HG03354 (cell line): ENCODE measurements at regions not wholly inside any gene's neighbourhood (a gene's known extent, or its start where the extent isn't known, plus 50 kb on each side); places are given as distances from the start of the nearest gene placed in this dataset.
"Not testable (repeated sequence)": the region's sequence is repeated elsewhere in the genome, so short reads cannot be mapped to it uniquely, and the experiment has no call there.

ENCODE experiments used
- ATAC-seq: cut with Tn5 transposase; IDR thresholded peaks from one replicate; pipeline ENCODE4 v1.9.1; 2021; ENCODE audit warnings: mild to moderate bottlenecking; ENCODE audit not compliant: unreplicated experiment, poor library complexity, severe bottlenecking

GRCh38 chr16:87017371-87018012, 299.7 kb downstream of the C16orf95 start:
- ATAC-seq, result no peak

GRCh38 chr16:87025676-87026075, 291.5 kb downstream of the C16orf95 start:
- no peak for ATAC-seq

GRCh38 chr16:87027056-87027616, 290.1 kb downstream of the C16orf95 start:
- ATAC-seq, result no peak

- no peak for ATAC-seq
Observed at GRCh38 chr16:87028481-87029320, 288.5 kb downstream of the C16orf95 start.

GRCh38 chr16:87032554-87032953, 284.6 kb downstream of the C16orf95 start:
- ATAC-seq, result no peak

GRCh38 chr16:87033021-87033471, 284.1 kb downstream of the C16orf95 start:
- no peak for ATAC-seq

GRCh38 chr16:87033541-87034300, 283.5 kb downstream of the C16orf95 start:
- no peak for ATAC-seq

GRCh38 chr16:87034317-87034716, 282.9 kb downstream of the C16orf95 start:
- ATAC-seq, result no peak

GRCh38 chr16:87035053-87035452, 282.1 kb downstream of the C16orf95 start:
- ATAC-seq, result no peak

- no peak for ATAC-seq
Observed at GRCh38 chr16:87037012-87037411, 280.2 kb downstream of the C16orf95 start.

GRCh38 chr16:87038528-87038927, 278.7 kb downstream of the C16orf95 start:
- ATAC-seq, result not testable (repeated sequence)

- no peak for ATAC-seq
Observed at GRCh38 chr16:87040169-87041117, 276.7 kb downstream of the C16orf95 start.

- ATAC-seq, result no peak
Observed at GRCh38 chr16:87041286-87041685, 275.9 kb downstream of the C16orf95 start.

GRCh38 chr16:87042551-87043230, 274.5 kb downstream of the C16orf95 start:
- no peak for ATAC-seq

- no peak for ATAC-seq
Observed at GRCh38 chr16:87043231-87044031, 273.8 kb downstream of the C16orf95 start.

GRCh38 chr16:87044032-87044382, 273.2 kb downstream of the C16orf95 start:
- ATAC-seq, result no peak

- ATAC-seq, result no peak
Observed at GRCh38 chr16:87044829-87045228, 272.4 kb downstream of the C16orf95 start.
